ENCODE measurements at regions not wholly inside any gene's neighbourhood (a gene's known extent, or its start where the extent isn't known, plus 50 kb on each side); places are given as distances from the start of the nearest gene placed in this dataset.

DNA sequence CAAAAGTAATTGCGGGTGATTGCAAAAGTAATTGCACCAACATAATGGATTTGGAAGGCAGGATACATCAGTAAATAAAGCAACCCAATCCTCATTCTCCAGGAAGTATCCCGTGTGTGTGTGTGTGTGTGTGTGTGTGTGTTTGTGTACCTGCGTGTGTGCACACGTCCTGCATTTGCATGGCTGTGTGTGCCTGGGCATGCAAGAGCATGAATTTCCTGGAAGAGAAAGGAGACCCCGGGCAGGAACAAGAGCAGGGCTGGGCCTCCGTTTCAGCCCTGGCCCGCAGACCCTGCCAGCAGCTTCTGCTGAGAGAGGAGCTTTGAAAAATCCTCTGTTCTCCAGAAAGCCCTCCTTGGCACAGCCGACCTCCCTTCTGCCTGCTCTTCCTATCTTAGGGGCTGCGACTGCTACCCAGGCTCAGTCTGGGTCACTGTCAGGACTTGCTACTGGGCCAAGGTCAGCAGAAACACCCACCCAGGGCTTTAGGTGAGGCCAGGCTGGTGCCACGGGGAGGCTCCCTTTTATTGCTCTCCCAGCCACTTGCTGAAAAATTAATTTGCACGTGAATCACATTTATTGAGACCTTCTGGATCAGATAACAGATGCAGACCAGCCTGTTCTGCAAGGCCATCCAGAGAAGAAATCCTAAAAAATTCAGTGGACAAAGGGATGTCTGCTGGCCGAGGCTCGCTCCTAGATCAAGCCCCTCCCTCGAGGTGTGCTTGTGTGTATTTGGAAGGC is 258.3 kb downstream of the ZNF536 start:
- TF ChIP-seq, protein P1, sequence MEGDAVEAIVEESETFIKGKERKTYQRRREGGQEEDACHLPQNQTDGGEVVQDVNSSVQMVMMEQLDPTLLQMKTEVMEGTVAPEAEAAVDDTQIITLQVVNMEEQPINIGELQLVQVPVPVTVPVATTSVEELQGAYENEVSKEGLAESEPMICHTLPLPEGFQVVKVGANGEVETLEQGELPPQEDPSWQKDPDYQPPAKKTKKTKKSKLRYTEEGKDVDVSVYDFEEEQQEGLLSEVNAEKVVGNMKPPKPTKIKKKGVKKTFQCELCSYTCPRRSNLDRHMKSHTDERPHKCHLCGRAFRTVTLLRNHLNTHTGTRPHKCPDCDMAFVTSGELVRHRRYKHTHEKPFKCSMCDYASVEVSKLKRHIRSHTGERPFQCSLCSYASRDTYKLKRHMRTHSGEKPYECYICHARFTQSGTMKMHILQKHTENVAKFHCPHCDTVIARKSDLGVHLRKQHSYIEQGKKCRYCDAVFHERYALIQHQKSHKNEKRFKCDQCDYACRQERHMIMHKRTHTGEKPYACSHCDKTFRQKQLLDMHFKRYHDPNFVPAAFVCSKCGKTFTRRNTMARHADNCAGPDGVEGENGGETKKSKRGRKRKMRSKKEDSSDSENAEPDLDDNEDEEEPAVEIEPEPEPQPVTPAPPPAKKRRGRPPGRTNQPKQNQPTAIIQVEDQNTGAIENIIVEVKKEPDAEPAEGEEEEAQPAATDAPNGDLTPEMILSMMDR (conservative IDR thresholded peaks at IDR 0.05; ENCODE audit: low read length), result no peak
- TF ChIP-seq EZH2phosphoT487 (IDR thresholded peaks at IDR 0.05; ENCODE audit: borderline replicate concordance, low read depth, low read length), result no peak
